ENCODE measurements at regions not wholly inside any gene's neighbourhood (a gene's known extent, or its start where the extent isn't known, plus 50 kb on each side); places are given as distances from the start of the nearest gene placed in this dataset.

DNA sequence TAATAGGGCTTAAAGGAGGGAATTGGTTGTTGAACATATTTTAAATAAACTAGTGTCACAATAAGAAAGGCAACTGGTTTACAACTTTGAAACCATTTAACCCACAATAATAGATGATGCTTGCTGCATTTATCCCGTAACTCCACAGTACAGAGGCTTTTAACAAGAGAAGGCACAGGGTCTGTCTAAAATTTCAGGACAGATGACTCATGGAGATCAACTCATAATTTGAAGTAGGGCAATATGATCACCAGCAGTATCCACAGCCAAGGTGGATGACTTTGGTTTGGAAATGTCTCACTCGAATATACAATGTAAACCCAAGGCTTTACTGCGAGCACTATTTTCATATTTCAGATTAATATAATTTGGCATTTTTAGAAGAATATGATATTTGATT is 340.2 kb downstream of the LRIG3 start:
- no peaks in the 10 kb centered on the region for H4K20me1 ChIP-seq (ENCODE audit: control insufficient read depth, insufficient read depth, low read length, poor library complexity, severe bottlenecking)
- Mint-ChIP-seq H3K4me3 (no peak overlapping the region), H3K27ac (no peak overlapping the region), H3K4me1 (no peaks in the 10 kb centered on the region), H3K27me3 (no peaks in the 10 kb centered on the region), H3K9me3 (ENCODE audit: insufficient read depth) (no peaks in the 10 kb centered on the region)
- intact Hi-C loops (cut with micrococcal nuclease), result no loop called here
- 89% methylated on average over 1 of the region's 3 CpGs for WGBS (ENCODE audit: insufficient coverage)
- no peaks in the 10 kb centered on the region for H3K36me3 ChIP-seq (replicated peaks in 1 of 2; ENCODE audit: control extremely low read depth in 1 of 2, control insufficient read depth in 1 of 2, extremely low read depth in 1 of 2, insufficient read depth in 2 of 2, low read length in 1 of 2)
- DNase-seq (no peak), ATAC-seq (ENCODE audit: low read depth) (no peak)
- ChIA-PET POLR2A (no interaction called here), CTCF (no interaction called here)
- no peak overlapping the region for H2AFZ ChIP-seq (ENCODE audit: insufficient read depth, low read depth, low read length, poor library complexity, severe bottlenecking)
- no peak overlapping the region for H3K4me2 ChIP-seq (replicated peaks; ENCODE audit: low read depth, low read length, poor library complexity, severe bottlenecking)
- no peaks in the 10 kb centered on the region for H3K4me1 ChIP-seq (ENCODE audit: control insufficient read depth in 2 of 2, insufficient read depth in 2 of 2, low read length in 2 of 2)
- H3K9ac ChIP-seq (ENCODE audit: low read length), result no peak overlapping the region
- H3K4me3 ChIP-seq (ENCODE audit: control extremely low read depth in 1 of 5, extremely low read depth in 1 of 5, insufficient read depth in 1 of 5, low read depth in 2 of 5, low read length in 4 of 5), result no peak overlapping the region
- H3K27ac ChIP-seq (ENCODE audit: low read length in 2 of 2), result no peak overlapping the region
- no peak for TF ChIP-seq EZH2 (IDR thresholded peaks at IDR 0.05; ENCODE audit: borderline replicate concordance, insufficient read depth, low read depth, low read length, poor library complexity, severe bottlenecking)
- TF ChIP-seq, protein P1, sequence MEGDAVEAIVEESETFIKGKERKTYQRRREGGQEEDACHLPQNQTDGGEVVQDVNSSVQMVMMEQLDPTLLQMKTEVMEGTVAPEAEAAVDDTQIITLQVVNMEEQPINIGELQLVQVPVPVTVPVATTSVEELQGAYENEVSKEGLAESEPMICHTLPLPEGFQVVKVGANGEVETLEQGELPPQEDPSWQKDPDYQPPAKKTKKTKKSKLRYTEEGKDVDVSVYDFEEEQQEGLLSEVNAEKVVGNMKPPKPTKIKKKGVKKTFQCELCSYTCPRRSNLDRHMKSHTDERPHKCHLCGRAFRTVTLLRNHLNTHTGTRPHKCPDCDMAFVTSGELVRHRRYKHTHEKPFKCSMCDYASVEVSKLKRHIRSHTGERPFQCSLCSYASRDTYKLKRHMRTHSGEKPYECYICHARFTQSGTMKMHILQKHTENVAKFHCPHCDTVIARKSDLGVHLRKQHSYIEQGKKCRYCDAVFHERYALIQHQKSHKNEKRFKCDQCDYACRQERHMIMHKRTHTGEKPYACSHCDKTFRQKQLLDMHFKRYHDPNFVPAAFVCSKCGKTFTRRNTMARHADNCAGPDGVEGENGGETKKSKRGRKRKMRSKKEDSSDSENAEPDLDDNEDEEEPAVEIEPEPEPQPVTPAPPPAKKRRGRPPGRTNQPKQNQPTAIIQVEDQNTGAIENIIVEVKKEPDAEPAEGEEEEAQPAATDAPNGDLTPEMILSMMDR (IDR thresholded peaks at IDR 0.05), result no peak
- H3K27me3 ChIP-seq (replicated peaks in 1 of 4; ENCODE audit: control extremely low read depth in 1 of 4, control insufficient read depth in 3 of 4, insufficient read depth in 4 of 4, low read length in 3 of 4), result no peaks in the 10 kb centered on the region
- no peaks in the 10 kb centered on the region for H3K79me2 ChIP-seq (ENCODE audit: control insufficient read depth, insufficient read depth, low read length)
- H3K9me3 ChIP-seq (ENCODE audit: control extremely low read depth in 1 of 3, control insufficient read depth in 2 of 3, insufficient read depth in 1 of 3, low read length in 2 of 3), result no peaks in the 10 kb centered on the region

DNA sequence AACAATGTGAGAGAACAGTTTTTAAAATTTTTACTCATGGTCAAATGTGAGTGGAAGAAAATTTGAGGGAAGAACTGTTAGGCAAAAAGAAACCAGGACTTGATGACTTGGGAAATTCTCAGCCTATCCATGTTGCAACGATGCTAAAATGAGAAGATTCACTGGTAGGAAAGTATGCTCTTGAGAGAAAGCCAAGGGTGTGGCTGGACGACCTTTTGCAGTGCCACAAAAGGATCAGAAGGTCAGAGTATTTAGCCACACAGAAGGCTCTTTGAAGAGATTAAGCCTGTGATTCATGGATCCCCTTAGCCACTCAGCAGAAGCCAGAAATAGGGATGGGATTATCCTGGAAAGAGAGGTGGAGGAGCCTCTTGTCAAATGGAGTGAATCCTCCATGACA is 336.8 kb downstream of the LRIG3 start:
- Mint-ChIP-seq H3K27ac (no peak overlapping the region), H3K4me1 (no peaks in the 10 kb centered on the region), H3K4me3 (no peak overlapping the region), H3K9me3 (ENCODE audit: insufficient read depth) (no peaks in the 10 kb centered on the region), H3K27me3 (no peaks in the 10 kb centered on the region)
- TF ChIP-seq, protein P1 (IDR thresholded peaks at IDR 0.05), result no peak
- no peak overlapping the region for H3K9ac ChIP-seq (ENCODE audit: low read length)
- H3K27me3 ChIP-seq (replicated peaks in 1 of 4; ENCODE audit: control extremely low read depth in 1 of 4, control insufficient read depth in 3 of 4, insufficient read depth in 4 of 4, low read length in 3 of 4), result no peaks in the 10 kb centered on the region
- H2AFZ ChIP-seq (ENCODE audit: insufficient read depth, low read depth, low read length, poor library complexity, severe bottlenecking), result no peak overlapping the region
- POLR2A ChIA-PET, result no interaction called here
- intact Hi-C loops (cut with micrococcal nuclease), result no loop called here
- H4K20me1 ChIP-seq (ENCODE audit: control insufficient read depth, insufficient read depth, low read length, poor library complexity, severe bottlenecking), result no peaks in the 10 kb centered on the region
- H3K4me1 ChIP-seq (ENCODE audit: control insufficient read depth in 2 of 2, insufficient read depth in 2 of 2, low read length in 2 of 2), result no peaks in the 10 kb centered on the region
- DNase-seq (no peak), ATAC-seq (ENCODE audit: low read depth) (no peak)
- no peak overlapping the region for H3K27ac ChIP-seq (ENCODE audit: low read length in 2 of 2)
- 83% methylated on average over 2 of the region's 2 CpGs for WGBS (ENCODE audit: insufficient coverage)
- no peaks in the 10 kb centered on the region for H3K36me3 ChIP-seq (replicated peaks in 1 of 2; ENCODE audit: control extremely low read depth in 1 of 2, control insufficient read depth in 1 of 2, extremely low read depth in 1 of 2, insufficient read depth in 2 of 2, low read length in 1 of 2)
- no peak overlapping the region for H3K4me2 ChIP-seq (replicated peaks; ENCODE audit: low read depth, low read length, poor library complexity, severe bottlenecking)
- H3K79me2 ChIP-seq (ENCODE audit: control insufficient read depth, insufficient read depth, low read length), result no peaks in the 10 kb centered on the region
- CTCF ChIA-PET, result no interaction called here
- no peak overlapping the region for H3K4me3 ChIP-seq (ENCODE audit: control extremely low read depth in 1 of 5, extremely low read depth in 1 of 5, insufficient read depth in 1 of 5, low read depth in 2 of 5, low read length in 4 of 5)
- no peaks in the 10 kb centered on the region for H3K9me3 ChIP-seq (ENCODE audit: control extremely low read depth in 1 of 3, control insufficient read depth in 2 of 3, insufficient read depth in 1 of 3, low read length in 2 of 3)

Measured in B cell (primary cell).